AG10803 (cell line): ENCODE measurements at regions not wholly inside any gene's neighbourhood (a gene's known extent, or its start where the extent isn't known, plus 50 kb on each side); places are given as distances from the start of the nearest gene placed in this dataset.
"Not testable (repeated sequence)": the region's sequence is repeated elsewhere in the genome, so short reads cannot be mapped to it uniquely, and the experiment has no call there.

ENCODE experiments used
- DNase-seq: peaks from one replicate; pipeline ENCODE4 v3.0.0; 2010; ENCODE audit warnings: low read depth
- H3K4me3 ChIP-seq: 2 replicates; pipeline ENCODE4 v1.5.1; 2011; ENCODE audit warnings: mild to moderate bottlenecking, low read length, control low read depth
- CTCF ChIP-seq: conservative IDR thresholded peaks from 2 replicates; pipeline ENCODE4 v1.5.1; 2011; ENCODE audit warnings: mild to moderate bottlenecking, low read length, control low read depth, inconsistent platforms

GRCh38 chr4:27398631-27399310 is 538.1 kb downstream of the STIM2 start:
- no peak for DNase-seq
- TF ChIP-seq CTCF: no peak
- no peak overlapping the region for H3K4me3 ChIP-seq

GRCh38 chr4:27407616-27408015 is 547.0 kb downstream of the STIM2 start:
- H3K4me3 ChIP-seq: no peak overlapping the region
- DNase-seq: no peak
- TF ChIP-seq CTCF: no peak

- TF ChIP-seq CTCF: no peak
- no peak overlapping the region for H3K4me3 ChIP-seq
- no peak for DNase-seq
Observed at GRCh38 chr4:27412613-27413012, 552.0 kb downstream of the STIM2 start.

GRCh38 chr4:27414887-27415731 is 554.5 kb downstream of the STIM2 start:
- no peak for TF ChIP-seq CTCF
- no peak overlapping the region for H3K4me3 ChIP-seq
- no peak for DNase-seq

GRCh38 chr4:27428661-27429060 is 568.0 kb downstream of the STIM2 start:
- no peak for DNase-seq
- no peak for TF ChIP-seq CTCF
- H3K4me3 ChIP-seq: no peak overlapping the region

GRCh38 chr4:27429364-27429871 is 568.8 kb downstream of the STIM2 start:
- no peak for DNase-seq
- no peak for TF ChIP-seq CTCF
- no peak overlapping the region for H3K4me3 ChIP-seq

GRCh38 chr4:27442146-27442545 is 581.5 kb downstream of the STIM2 start:
- no peak for DNase-seq
- no peak for TF ChIP-seq CTCF
- no peak overlapping the region for H3K4me3 ChIP-seq

GRCh38 chr4:27442661-27443060 is 582.0 kb downstream of the STIM2 start:
- DNase-seq, H3K4me3 ChIP-seq: not testable (repeated sequence)
